ENCODE measurements at regions not wholly inside any gene's neighbourhood (a gene's known extent, or its start where the extent isn't known, plus 50 kb on each side); places are given as distances from the start of the nearest gene placed in this dataset.

- DNase-seq = no peak
Measured at GRCh38 chr7:52980129-52980528, 55.3 kb upstream of the POM121L12 start.

GRCh38 chr7:52973126-52973525, 62.3 kb upstream of the POM121L12 start:
- no peak for DNase-seq

- no peak for DNase-seq
Measured at GRCh38 chr7:52962402-52963076, 72.9 kb upstream of the POM121L12 start.

DNA sequence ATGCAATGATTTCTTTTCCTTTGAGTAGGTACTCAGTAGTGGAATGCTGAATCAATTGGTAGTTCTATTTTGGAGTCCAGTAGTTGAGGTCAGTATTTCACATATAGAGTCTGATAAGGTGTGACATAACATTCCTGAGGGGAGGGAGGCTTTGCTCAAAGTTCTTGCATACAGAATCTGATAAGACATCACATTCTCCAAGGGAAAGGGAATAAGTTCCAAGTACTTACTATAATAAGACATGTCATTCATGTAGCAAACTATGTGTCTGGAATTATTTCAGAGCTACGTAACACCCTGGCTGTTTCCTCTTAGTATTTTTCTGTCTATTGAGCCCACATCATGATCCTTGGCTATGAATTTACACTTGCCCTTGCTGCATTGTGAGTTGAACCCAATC, 74.3 kb upstream of the POM121L12 start:
- DNase-seq = no peak

DNA sequence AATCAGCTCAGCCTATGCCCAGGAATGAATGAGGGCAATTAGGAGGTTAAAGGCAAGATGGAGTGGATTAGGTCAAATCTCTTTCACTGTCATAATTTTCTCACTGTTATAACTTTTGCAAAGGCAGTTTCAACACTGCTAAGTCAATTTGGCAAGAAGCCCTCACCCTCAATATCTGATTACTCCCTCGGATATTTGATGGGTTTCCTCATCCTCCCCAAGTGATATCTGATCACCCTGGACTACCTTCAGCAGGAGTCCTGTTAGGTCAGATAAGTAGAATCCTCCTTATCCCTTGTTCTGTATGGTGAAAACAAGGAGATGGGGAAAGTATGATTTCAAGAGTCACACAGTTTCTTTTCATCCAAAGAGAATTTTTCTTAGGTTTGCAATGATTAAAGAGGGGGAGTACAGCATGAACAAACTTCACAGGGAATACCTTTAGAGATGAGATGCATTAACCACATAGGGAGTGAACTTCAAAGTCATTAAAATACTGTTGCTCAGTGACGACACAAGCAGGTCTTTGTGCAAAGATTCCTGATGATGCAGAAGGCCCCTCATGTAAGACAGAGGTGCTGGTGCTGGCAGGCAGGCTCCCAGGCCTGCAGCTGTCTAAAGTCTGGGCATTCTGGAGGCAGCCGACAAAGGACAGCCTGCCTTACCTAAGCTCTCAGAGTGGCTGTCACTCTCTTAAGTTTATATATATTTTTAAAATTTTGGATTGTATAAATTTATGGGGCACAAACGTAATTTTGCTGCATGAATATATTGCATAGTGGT, 75.4 kb upstream of the POM121L12 start:
- no peak for DNase-seq

GRCh38 chr7:52959336-52959735, 76.1 kb upstream of the POM121L12 start:
- no peak for DNase-seq

- no peak for DNase-seq
Measured at GRCh38 chr7:52958621-52959140, 76.8 kb upstream of the POM121L12 start.

- no peak for DNase-seq
Measured at GRCh38 chr7:52956379-52956915, 79.0 kb upstream of the POM121L12 start.

DNA sequence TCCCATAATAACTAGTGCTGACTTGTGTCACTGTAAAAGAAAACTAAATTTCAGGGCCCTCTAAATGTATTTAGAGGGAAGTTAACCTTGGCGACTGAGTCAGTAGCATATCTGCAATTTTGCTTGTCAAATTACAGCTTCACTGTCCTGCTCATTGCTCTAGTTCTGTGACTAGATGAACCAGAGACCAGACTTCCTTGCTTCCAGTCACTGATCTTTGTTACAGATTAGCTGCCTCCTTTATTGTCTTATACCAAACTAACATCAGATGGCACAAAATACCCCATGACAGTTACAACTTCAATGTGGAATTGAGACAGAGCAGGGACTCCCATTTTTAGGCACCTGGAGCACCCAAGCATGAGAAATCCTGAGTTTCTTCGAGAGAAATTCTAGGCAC, 79.9 kb upstream of the POM121L12 start:
- DNase-seq = no peak

GRCh38 chr7:52944921-52945320, 90.5 kb upstream of the POM121L12 start:
- no peak for DNase-seq

- no peak for DNase-seq
Measured at GRCh38 chr7:52940481-52940880, 95.0 kb upstream of the POM121L12 start.

DNA sequence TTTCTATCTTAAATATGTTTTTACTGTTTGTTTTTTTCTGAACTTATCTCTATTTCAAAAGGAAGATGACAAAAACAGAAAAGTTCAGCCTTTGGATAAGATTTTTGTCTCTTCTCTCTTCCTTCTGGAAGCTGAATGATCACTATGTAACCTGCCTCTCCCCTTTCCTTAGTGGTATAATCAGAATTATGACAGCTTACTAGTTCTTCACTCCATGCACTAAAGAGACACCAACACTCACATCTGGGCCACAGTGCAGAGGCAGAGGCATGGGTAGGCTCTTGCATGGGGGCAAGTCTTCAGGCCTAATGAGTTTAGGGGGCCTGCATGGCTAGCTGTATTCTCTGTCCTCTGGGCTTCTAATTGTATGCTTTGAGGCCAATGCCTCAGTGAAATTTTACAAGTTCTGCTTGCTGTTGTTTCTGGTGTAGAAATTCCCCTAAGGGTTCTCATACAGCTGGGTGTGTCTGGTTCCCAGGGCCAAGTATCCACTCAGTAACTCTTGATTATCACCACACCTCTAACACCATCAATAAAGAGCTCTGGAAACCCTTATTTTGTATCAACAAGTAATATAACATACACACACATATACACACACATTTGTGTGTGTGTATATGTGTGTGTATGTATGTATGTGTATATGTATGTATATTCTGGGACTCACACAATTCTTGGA, 96.8 kb upstream of the POM121L12 start:
- no peak for DNase-seq

DNA sequence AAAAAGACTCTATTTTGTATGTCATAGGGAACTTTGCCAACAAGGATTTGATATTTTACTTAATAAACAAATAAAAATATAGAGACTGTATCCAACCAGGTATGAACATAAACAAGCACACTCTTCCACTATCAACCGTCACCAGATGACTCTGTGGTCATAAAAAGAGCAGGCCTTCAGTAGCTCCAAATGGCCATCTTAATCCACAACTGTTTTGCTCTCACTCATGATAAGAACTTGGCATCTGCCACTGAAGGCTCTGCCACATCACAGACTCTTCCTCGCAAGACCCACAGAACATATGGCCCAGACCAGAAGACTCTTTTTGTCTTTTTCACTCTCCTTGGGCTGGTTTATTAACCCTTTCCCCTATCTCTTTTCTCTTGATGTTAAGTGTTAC, 98.7 kb upstream of the POM121L12 start:
- no peak for DNase-seq

- no peak for DNase-seq
Measured at GRCh38 chr7:52928591-52928990, 106.8 kb upstream of the POM121L12 start.

GRCh38 chr7:52925332-52925731, 110.1 kb upstream of the POM121L12 start:
- DNase-seq = no peak

DNA sequence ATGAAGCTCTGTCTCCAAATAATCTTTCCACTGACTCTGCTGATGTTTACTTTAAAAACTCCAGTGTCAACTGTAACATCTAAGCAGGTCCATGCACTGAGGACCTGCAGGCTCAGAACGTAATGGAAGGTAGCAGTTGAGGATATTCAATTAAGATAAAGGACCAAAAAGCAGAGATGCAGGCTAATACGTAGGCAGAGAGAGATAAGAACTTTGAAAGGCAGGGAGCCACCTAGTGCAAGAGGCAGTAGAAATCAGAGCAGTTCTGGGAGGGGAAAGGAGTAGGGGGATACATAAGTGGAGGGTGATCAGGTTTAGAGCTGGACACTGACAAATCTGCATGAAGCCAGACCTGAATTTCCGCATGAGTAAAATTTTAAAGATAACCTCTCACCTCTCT, 114.5 kb upstream of the POM121L12 start:
- no peak for DNase-seq

- no peak for DNase-seq
Measured at GRCh38 chr7:52917982-52918578, 117.4 kb upstream of the POM121L12 start.

DNA sequence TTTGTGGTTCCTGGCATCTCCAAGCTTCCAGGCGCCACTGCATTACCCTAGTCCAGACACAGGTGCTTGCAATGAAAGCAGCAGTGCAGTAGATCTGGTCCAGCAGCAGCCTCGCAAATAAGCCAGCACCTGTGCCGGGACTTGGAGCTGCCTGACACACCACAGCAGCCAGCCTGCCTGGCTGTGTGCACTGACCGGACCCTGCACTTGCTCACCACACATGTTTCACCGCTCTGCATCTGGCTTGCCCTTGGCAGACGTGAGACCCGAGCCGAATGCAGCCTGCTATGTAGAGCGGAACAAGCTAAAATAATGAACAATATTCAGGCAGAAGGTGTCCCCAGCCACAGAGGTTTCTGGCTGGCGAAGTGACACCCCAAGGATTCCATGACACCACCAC, 123.6 kb upstream of the POM121L12 start:
- no peak for DNase-seq

DNA sequence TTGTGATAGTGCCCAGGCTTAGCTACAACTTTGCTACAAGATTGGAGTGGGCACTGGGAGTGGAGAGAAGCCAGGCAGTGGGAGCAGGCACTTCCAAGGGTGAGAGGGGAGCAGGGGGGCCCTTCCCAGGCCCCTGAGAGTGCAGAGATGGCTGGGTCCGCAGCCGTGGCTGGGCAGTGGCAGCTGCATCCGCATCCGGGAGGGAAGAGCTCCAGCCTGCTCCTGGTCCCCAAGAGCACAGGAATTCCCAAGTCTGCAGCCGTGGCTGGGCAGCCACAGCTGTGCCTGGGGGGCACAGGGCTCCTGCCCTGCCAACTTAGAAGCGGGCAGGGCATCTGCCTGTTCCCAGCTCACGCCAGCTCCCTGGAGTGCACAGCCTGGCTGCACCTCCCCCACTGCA, 124.1 kb upstream of the POM121L12 start:
- DNase-seq = no peak

GRCh38 chr7:52909935-52910334, 125.5 kb upstream of the POM121L12 start:
- DNase-seq = no peak

- DNase-seq = no peak
Measured at GRCh38 chr7:52909131-52909530, 126.3 kb upstream of the POM121L12 start.

GRCh38 chr7:52897713-52898112, 137.7 kb upstream of the POM121L12 start:
- peak; percentile 62 for DNase-seq

DNA sequence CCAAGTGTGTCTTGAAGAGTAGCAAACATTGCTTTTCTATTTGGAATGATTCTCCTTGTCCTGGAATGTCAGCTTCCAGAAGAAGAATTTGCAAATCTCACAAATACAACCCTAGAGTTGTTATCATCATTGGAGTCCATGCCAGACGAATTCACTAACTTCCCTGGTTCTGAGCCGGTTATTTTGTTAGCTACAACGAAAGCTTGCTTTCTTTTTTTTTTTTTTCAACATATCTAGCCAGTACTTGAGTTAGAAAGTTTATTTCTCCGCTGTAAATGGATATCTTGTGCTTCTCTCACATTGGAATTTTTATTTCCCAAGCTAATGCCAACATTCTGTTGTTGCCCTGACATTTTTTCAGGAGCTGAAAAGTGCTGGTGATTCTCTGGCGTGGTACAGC, 138.1 kb upstream of the POM121L12 start:
- DNase-seq = no peak

Data from right forelimb (tissue), 1 donor.